PFSK-1 (cell line): ENCODE measurements at regions not wholly inside any gene's neighbourhood (a gene's known extent, or its start where the extent isn't known, plus 50 kb on each side); places are given as distances from the start of the nearest gene placed in this dataset.

ENCODE experiments used
- POLR2AphosphoS5 ChIP-seq: IDR thresholded peaks from 2 replicates; pipeline ENCODE4 v1.6.1; 2012; ENCODE audit warnings: low read depth, mild to moderate bottlenecking, control low read depth, low read length, moderate library complexity
- REST ChIP-seq, 2 experiments: IDR thresholded peaks; 2 replicates each; pipeline versions ENCODE4 v1.6.1 to v1.8.0; 2011 to 2012; ENCODE audit warnings: low read depth in 2 of 2, low read length in 2 of 2, control low read depth in 1 of 2, inconsistent platforms in 1 of 2, mild to moderate bottlenecking in 1 of 2, moderate library complexity in 1 of 2; ENCODE audit not compliant: insufficient read depth in 1 of 2
- SIN3A ChIP-seq: IDR thresholded peaks from 2 replicates; pipeline ENCODE4 v1.6.1; 2012; ENCODE audit warnings: mild to moderate bottlenecking, low read length, moderate library complexity, borderline replicate concordance; ENCODE audit not compliant: insufficient read depth

DNA sequence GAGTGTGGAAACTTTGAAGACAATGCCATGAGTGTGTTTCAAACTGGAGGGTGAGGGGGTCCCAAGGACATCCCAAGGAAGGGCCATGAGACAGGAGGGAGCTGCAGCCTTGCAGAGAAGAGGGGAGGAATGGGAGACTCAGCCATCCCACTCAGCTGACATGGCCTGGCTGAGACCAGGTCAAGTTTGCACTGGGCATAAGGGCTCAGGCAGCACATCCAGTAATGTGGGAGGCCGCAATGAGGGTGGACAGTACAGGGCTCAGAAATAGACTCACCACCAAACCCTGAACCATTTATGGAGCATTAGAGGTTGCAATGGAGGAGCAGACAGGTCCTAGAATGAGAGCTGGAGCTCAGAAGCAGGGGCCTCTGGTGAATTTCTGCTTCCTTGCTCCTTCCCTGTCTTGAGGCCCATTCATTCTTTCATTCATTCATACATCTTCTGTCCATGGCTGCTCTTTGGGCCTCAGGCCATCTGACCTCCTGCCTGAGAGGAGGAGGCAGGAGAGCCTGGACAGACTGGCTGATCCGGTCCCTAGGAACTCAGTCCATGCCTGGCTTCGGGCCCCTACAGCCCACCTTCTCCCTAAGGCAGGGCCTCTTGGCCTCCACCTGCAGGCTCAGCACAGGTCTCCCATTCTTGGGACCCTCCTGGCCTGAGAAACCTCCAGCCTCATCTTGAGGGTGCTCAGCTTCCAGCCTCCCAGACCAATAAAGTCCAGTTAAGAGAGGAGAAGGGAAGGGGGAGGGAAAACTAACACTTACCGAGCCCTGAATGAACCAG is 70.5 kb upstream of the CDH5 start:
- TF ChIP-seq POLR2AphosphoS5, result no peak
- no peak for TF ChIP-seq REST (IDR thresholded peaks at IDR 0.05; ENCODE audit: insufficient read depth in 1 of 2, low read depth in 2 of 2, low read length in 2 of 2)
- no peak for TF ChIP-seq SIN3A
